OCI-LY3 (cell line): ENCODE measurements at regions not wholly inside any gene's neighbourhood (a gene's known extent, or its start where the extent isn't known, plus 50 kb on each side); places are given as distances from the start of the nearest gene placed in this dataset.

Experiments used
- EZH2phosphoT487 ChIP-seq: fragments of 200-600 bp; shearing (Covaris generic); IDR thresholded peaks from 2 replicates; pipeline ENCODE4 v1.6.1; 2018; ENCODE audit warnings: antibody characterized with exemption, mixed run types, low read depth
- TF ChIP-seq, protein P1 (sequence below): fragments of 200-600, 300-600 bp; sonication (generic); IDR thresholded peaks from 2 replicates; pipeline ENCODE4 v1.5.1; 2014; ENCODE audit warnings: antibody characterized with exemption, low read length, low read depth

DNA sequence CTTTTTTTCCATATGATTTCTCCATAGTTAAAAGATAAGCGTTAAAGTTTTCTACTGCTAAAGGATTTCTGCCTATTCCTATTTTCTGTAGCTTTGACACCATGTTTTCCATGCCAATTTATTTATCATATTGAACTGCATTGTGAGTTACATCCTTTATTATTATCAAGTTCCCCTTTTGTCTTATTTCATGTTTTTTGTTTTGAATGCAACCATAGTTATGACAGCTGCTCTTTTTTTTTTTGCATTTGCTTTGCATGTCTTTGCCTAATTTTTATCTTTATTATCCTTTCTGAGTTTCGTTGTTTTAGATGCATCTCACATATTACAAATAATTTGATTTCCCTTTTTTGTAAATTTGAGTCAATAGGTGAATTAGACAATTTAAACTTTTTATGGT lies 161.5 kb downstream of the DEPDC1B start:
- TF ChIP-seq, protein P1, sequence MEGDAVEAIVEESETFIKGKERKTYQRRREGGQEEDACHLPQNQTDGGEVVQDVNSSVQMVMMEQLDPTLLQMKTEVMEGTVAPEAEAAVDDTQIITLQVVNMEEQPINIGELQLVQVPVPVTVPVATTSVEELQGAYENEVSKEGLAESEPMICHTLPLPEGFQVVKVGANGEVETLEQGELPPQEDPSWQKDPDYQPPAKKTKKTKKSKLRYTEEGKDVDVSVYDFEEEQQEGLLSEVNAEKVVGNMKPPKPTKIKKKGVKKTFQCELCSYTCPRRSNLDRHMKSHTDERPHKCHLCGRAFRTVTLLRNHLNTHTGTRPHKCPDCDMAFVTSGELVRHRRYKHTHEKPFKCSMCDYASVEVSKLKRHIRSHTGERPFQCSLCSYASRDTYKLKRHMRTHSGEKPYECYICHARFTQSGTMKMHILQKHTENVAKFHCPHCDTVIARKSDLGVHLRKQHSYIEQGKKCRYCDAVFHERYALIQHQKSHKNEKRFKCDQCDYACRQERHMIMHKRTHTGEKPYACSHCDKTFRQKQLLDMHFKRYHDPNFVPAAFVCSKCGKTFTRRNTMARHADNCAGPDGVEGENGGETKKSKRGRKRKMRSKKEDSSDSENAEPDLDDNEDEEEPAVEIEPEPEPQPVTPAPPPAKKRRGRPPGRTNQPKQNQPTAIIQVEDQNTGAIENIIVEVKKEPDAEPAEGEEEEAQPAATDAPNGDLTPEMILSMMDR, result no peak
- no peak for TF ChIP-seq EZH2phosphoT487
